ENCODE measurements at regions not wholly inside any gene's neighbourhood (a gene's known extent, or its start where the extent isn't known, plus 50 kb on each side); places are given as distances from the start of the nearest gene placed in this dataset.
"Not testable (repeated sequence)": the region's sequence is repeated elsewhere in the genome, so short reads cannot be mapped to it uniquely, and the experiment has no call there.

DNA sequence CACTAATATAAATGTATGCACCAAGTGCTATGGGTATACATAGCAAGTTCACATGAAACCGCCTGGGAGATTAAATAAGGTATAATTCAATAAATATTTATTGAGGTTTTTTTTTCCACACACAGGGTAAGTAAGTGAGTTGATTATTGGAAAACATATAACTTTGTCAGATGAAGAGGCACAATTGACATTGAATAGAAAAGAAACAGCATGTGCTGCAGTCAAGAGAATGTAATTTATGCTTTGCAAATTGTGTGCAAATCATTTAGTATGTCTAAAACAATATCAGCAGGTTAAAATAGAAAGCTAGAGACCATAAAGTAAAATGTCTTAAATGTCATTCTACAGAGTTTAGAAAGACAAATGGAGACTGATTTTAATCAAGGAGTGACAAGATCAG lies 560.0 kb downstream of the AMY1C start:
- DNase-seq (ENCODE audit: low read depth, low spot score): no peak

DNA sequence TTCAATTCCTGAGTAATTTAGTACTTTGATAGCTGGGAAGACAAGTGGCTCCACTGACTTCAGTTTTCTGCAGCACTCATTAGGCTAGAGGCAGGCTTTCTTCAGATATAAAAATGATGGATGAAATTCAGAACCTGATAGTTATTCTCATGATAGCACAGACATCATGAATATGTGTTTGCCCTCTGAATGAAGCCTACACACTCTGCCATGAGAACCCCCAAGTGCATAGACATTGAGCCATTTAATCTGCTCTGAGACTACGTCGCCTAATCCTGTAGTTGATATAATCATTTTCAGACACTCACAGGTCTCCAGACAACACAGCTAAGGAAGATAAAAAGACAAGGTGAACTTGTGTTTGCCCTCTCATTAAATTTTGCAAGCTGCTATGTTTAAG lies 566.1 kb downstream of the AMY1C start:
- no peak for DNase-seq (ENCODE audit: low read depth, low spot score)

- DNase-seq (ENCODE audit: low read depth, low spot score): no peak
Observed at GRCh38 chr1:104322131-104322530, 572.4 kb downstream of the AMY1C start.

DNA sequence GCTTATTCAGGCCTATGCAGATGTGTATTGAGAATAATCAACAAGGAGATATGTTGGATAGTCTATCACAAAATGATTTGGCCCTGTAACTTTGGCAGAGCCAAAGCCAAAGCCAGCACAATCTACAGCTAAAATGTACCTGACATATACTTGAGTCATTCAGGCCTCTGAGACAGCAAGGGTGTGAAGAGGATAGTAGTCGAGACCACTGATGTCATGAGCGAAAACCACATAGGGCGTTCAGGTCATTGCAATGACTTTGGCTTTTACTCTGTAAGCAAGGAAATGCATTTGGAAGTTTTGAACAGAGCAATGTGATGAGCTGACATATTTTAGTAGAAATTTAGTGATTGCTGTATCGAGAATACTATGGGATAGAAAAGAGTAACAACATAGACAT lies 579.6 kb downstream of the AMY1C start:
- no peak for DNase-seq (ENCODE audit: low read depth, low spot score)

DNA sequence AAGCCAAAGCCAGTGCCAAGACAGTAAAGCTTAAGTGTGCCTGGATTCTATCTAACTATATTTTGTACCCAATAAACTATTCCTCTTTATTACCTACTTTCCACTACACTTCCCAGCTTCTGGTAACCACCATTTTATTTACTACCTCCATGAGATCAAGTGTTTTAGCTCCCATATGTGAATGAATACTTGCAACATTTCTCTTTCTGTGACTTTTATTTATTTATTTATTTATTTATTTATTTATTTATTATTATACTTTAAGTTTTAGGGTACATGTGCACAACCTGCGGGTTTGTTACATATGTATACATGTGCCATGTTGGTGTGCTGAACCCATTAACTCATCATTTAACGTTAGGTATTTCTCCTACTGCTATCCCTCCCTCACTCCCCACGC lies 582.1 kb downstream of the AMY1C start:
- no peak for DNase-seq (ENCODE audit: low read depth, low spot score)

DNA sequence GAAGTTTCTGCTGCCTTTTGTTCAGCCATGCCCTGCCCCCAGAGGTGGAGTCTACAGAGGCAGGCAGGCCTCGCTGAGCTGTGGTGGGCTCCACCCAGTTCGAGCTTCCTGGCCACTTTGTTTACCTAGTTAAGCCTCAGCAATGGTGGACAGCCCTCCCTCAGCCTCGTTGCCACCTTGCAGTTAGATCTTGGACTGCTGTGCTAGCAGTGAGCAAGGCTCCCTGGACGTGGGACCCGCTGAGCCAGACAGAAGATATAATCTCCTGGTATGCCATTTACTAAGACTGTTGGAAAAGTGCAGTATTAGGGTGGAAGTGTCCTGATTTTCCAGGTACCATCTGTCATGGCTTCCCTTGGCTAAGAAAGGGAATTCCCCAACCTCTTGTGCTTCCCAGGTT lies 588.2 kb downstream of the AMY1C start:
- DNase-seq (ENCODE audit: low read depth, low spot score): not testable (repeated sequence)

- DNase-seq (ENCODE audit: low read depth, low spot score): no peak
Observed at GRCh38 chr1:104341944-104342343, 592.2 kb downstream of the AMY1C start.

DNA sequence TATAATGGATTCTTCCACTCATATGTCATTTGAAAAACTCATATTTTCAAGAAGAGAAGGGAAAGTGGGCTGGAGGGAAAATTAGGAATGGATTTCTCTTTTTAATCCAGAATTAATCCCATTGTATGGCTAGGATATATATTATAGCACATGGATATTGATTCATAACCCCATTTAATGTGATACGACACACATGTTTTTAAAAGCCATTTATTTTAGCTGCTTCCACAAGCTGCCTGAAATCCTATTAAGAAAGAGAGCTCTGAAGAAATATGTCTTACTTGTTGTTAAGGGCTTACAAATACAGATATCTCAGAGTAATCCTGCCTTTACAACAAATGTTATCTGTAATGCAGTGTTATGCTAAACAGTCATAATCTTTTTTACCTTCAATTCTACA lies 598.6 kb downstream of the AMY1C start:
- no peak for DNase-seq (ENCODE audit: low read depth, low spot score)

DNA sequence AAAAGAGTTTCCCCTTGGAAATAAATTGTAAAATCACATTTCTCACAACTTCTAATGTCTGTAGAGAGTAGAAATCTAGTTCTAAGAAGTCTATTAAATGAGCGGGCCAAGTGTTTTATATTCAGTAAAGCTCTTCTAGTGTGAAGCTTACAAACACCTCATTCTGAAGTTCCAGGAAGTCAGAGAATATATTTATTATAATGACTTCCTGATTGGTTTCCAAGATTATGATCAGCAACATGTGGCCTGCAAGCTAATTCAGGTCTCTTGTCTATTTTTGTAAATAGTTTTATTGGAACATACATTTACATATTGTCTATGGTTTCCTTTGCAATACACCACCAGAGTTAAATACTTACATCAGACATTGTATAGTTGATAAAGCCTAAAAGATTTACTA lies 603.9 kb downstream of the AMY1C start:
- no peak for DNase-seq (ENCODE audit: low read depth, low spot score)

GRCh38 chr1:104358086-104358485 lies 608.4 kb downstream of the AMY1C start:
- DNase-seq (ENCODE audit: low read depth, low spot score): no peak

DNA sequence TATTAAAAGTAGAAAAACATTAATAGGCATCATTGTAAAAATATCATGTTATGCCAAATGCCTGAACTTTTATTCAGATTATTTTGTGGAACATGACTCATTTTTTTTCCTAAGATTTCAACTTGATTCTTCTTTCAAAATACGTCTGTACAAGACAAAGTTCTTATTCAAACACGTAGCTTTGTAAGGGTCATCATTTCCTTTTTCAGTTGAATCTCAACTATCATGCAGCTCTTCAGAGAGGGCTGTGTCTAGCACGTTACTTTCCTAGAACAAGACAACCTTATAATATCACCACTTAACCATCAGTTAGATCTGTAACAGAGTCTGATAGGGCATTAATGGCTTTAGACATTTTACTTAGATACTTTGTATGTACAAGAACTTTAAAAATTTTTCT lies 608.9 kb downstream of the AMY1C start:
- no peak for DNase-seq (ENCODE audit: low read depth, low spot score)

- no peak for DNase-seq (ENCODE audit: low read depth, low spot score)
Observed at GRCh38 chr1:104378414-104378813, 628.7 kb downstream of the AMY1C start.

DNA sequence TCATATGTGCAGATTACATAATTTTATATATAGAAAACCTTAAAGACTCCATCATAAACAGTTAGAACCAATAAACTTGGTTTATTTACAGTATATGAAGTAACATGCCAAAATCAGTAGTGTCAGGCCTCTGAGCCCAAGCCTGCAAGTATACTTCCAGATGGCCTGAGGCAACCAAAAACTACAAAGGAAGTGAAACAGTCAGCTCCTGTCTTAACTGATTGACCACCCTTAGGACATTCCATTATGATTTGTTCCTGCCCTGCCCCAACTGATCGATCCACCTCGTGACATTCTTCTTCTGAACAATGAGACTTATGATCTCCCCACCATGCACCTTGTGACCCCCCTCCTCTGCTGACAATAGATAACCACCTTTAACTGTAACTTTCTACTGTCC lies 630.3 kb downstream of the AMY1C start:
- DNase-seq (ENCODE audit: low read depth, low spot score): no peak

DNA sequence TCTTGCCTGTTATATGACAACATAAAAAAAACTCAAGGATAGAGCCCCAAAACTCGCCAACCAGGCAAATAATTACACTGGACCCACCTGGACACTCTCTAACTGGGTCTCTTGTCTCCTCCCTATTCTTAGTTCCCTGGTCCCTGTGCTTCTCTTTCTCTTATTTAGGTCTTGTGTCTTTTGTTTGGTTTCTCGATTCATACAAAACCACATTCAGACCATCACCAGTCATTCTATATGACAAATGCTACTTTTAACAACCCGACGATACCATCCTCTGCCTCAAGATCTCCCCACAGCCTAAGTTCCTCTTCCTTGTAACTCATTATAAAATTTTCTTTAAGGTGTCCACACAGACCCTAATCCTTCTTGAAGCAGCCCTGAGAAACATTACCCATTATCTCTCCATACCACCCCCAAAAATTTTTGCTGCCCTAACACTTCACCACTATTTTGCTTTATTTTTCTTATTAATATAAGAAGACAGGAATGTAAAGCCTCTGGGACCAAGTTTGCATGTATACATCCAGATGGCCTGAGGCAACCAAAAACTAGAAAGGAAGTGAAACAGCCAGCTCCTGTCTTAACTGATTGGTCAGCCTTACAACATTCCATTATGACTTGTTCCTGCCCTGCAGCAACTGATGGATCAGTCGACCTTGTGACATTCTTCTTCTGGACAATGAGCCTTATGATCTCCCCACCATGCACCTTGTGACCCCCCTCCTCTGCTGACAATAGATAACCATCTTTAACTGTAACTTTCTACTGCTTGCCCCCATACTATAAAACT lies 638.2 kb downstream of the AMY1C start:
- no peak for DNase-seq (ENCODE audit: low read depth, low spot score)

DNA sequence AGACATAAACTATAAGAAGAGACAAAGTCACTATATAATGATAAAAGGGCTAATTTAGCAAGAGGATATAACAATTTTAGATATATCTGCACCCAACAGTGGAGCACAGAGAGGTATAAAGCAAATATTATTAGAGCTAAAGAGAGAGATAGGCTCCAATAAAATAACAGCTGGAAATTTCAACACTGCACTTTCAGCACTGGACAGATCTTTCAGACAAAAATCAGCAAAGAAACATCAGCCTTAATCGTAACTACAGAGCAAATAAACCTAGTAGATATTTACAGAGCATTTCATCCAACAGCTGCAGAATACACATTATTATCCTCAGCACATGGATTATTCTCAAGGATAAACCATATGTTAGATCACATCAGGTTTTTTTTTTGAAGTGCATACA lies 642.9 kb downstream of the AMY1C start:
- no peak for DNase-seq (ENCODE audit: low read depth, low spot score)

GRCh38 chr1:104402178-104402577 lies 652.5 kb downstream of the AMY1C start:
- DNase-seq (ENCODE audit: low read depth, low spot score): no peak

GRCh38 chr1:104403883-104404282 lies 654.2 kb downstream of the AMY1C start:
- DNase-seq (ENCODE audit: low read depth, low spot score): no peak

DNA sequence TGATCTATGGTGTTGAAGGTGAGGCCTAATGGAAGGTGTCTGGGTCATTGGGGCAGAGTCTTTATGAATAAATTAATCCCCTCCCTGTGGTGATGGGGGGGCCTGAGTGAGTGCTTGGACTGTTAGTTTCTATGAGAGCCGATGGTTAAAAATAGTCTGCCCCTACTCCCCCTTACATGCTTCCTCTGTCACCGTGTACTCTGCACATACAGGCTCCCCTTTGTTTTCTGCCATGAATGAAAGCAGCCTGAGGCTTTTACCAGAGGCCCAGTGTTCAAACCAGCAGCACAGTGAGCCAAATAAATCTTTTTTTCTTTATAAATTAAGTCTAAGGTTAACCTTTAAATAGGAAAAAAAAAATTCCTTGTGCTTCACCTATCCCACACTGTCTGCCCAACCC lies 657.0 kb downstream of the AMY1C start:
- DNase-seq (ENCODE audit: low read depth, low spot score): no peak

- no peak for DNase-seq (ENCODE audit: low read depth, low spot score)
Observed at GRCh38 chr1:104408268-104408667, 658.6 kb downstream of the AMY1C start.

DNA sequence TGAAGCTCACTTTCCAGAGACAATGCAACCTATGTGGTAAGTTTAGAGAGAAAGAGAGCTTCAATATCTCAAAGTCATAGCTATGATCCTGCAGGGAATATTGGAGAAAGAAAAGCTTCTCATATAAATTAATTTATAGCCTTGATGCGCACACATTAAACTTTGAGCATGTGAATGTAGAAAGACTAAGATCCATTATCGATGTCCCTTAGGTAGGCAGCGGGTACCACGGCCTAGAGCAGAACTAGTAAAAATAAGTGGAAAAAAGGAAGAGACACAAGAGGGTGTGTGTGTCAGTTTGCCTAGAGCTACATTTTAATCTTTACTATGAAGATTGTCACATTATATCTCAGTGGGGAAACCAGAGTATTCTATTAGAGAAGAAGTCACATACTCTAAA lies 685.6 kb downstream of the AMY1C start:
- DNase-seq (ENCODE audit: low read depth, low spot score): no peak

DNA sequence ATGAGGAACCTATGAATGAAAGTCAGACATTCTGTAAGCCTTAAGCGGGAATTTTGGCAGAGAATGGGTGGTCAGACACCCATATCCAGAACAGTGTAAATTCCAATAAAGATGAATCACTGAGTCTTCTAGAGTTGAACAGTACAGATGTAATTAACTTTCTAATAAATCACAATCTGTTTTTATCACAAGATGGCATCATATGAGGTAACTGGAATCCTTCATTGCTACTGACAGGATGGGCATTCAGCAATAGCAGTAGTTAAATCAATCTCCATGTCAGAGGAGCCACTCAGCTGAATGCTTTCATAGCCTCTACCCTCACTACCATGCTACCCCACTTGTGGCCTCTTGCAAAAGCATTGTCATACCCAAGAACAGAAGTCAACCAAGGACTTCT lies 690.3 kb downstream of the AMY1C start:
- no peak for DNase-seq (ENCODE audit: low read depth, low spot score)

DNA sequence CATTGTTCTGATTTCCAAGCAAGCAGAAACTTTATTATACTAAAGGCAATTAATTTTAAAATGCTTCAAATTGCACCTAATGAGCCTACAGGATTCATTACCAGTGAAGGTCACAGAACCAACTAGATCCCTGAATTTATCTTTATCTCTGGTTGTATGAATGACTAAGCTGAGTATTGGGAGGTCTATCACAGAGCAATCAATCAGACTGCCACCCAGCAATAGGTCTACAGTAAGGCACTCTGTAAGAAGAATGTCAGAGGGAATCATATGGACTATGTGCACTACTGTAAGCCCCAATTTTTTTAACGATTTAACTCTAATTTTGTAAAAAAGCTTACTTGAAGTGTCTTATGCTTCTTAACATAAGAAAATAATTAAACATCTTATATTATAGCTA lies 707.0 kb downstream of the AMY1C start:
- DNase-seq (ENCODE audit: low read depth, low spot score): no peak

DNA sequence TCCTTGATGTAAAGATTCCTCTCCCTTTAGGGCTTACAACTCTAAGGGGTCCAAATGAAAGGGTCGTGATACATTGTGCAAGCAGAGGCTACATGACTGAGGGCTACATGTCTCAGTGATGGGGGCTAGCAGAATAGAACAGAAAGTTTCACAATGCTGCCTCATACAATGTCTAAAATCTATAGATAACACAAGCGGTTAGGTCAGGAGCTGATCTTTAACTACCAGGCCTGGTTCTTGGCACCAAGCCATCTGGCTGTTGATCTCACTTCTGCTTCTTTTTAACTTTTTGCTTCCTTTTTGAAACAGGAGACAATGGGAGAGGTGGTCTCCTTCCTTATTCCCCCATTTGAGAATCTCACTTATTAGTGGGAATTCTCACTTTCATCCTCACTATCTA lies 710.2 kb downstream of the AMY1C start:
- no peak for DNase-seq (ENCODE audit: low read depth, low spot score)

DNA sequence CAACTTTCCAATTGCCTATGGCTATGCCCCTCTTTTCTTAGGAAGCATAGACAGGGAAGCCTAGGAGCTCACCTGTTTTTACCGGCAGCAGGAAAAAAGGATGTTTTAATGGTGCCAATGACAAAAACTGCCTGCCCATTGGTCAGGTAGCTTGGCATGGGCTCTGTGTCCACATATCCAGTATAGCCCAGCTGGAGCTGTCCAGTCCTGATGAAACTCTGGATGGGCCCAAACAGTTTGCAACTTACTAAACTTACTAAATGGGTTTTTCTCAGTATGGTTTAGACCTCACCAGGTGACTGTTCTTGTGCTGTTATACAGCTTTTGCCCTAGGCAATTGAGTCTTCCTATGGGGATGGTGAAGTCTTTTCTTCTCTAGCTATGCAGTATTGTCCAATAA lies 711.2 kb downstream of the AMY1C start:
- no peak for DNase-seq (ENCODE audit: low read depth, low spot score)
